Adipose tissue (tissue), 3 donors: ENCODE measurements at regions not wholly inside any gene's neighbourhood (a gene's known extent, or its start where the extent isn't known, plus 50 kb on each side); places are given as distances from the start of the nearest gene placed in this dataset.

Experiments used
- H3K27ac ChIP-seq: one replicate; pipeline ENCODE4 v1.5.1; 2013; ENCODE audit warnings: low read depth, low read length
- WGBS, 3 donors: extraction: QIAGEN DNeasy Blood & Tissue Kit; methylation state at CpG; one replicate each; pipeline ENCODE4 v1.1.7; 2013; 5-methylcytosine and 5-hydroxymethylcytosine counted together
- donor health status: healthy with polysubstance abuse.
- donor health status: Bipolar disorder and iron deficiency.
- donor health status: healthy.

DNA sequence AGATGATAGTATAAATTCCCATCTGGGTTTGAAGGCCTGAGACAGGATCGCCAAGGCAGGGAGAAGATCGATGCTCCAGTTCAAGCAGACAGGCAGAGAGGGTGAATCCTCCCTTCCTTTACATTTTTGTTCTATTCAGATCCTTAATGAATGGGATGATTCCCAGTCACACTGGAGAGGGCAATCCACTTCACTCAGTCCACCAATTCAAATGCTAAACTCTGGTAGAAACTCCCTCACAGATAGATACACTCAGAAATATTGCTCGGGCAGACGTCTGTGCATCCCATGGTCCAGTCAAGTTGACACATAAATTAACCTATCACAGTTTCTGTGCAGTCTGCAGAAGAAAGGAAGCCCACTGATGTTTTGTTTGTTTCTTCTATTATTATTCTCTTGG is 193.1 kb upstream of the ZNF462 start:
- H3K27ac ChIP-seq = no peak overlapping the region
- 92 to 96% (median 95%) methylated on average over 4 of the region's 4 CpGs for WGBS, 3 donors

DNA sequence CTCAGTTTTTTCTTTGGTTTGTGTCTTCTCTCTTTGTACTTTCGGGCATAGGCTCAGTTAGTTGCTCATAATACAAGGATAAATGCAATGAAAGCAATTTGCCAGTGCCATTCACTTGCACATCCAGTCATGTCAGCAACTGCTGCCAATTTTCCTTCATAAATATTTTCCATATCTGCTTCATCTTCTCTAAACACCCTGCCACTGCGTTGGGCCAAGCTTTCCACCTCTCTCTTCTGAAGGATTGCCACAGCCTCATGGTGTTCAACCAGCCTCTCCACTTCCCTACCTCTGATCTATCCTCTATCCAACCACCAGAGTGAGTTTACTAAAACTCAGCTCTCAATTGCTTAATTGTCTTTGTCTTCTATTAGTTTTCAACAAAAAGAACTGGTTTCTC is 192.5 kb upstream of the ZNF462 start:
- H3K27ac ChIP-seq = no peak overlapping the region
- WGBS, 3 donors = 69 to 86% (median 80%) methylated on average over 2 of the region's 2 CpGs

DNA sequence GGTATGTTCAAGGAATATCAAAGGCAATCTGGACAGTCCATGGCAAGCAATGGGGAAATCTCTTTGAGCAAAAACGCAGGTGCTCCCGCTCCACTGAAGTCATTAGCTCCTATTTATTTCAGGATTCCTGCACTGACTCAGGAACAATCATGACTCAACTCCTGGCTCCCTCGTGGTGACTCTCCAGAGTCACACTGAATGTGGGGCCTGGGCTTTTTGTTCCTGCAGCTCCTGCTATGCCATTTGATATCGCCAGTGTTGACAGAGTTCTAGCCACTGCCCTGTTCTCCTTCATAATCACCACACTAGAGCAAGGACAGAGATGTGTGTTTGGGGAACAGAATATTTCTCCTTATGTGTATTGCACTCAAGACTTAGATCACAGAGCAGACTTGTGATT is 187.2 kb upstream of the ZNF462 start:
- WGBS, 3 donors = 80 to 93% (median 85%) methylated on average over 4 of the region's 4 CpGs
- H3K27ac ChIP-seq = no peak overlapping the region

DNA sequence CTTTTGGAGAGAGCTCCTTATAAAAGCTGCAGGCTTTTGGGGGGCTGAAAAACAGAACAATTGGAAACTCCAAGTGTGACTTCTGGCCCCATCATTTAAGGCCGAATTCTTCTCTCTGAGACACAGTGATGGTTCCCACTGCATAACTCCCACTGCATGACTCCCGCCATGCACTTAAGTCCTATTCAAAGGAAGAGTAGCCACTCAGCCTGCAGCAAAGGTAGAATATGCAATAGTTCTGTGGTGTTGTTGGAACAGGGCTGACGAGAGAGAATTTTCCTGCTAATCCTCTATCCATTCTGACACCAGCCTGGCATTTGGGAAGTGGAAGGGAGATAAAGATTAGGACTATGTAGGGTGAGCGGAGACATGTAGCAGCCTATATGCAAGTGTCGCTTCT is 185.6 kb upstream of the ZNF462 start:
- WGBS, 3 donors = 95 to 98% (median 95%) methylated on average over 5 of the region's 5 CpGs
- no peak overlapping the region for H3K27ac ChIP-seq

DNA sequence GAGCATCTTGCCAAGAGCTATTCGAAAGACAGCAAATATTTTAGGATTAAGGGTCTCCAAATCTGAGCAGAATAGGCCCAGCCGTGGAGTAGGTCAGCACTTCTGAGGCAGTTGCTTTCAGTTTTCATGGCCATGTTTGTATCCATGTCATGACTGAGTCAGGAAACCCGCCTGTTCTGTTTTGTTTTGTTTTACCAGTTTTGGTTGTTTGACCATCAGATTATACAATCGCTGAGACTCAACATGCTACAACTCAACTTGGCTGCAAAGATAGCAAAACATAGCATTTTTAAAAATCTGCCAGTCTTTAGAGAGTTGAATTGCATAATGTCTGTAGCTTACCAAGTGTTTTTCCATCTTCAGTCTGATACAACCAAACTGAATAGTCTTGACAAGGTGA is 185.1 kb upstream of the ZNF462 start:
- WGBS, 3 donors = 80 to 88% (median 83%) methylated on average over 4 of the region's 4 CpGs

DNA sequence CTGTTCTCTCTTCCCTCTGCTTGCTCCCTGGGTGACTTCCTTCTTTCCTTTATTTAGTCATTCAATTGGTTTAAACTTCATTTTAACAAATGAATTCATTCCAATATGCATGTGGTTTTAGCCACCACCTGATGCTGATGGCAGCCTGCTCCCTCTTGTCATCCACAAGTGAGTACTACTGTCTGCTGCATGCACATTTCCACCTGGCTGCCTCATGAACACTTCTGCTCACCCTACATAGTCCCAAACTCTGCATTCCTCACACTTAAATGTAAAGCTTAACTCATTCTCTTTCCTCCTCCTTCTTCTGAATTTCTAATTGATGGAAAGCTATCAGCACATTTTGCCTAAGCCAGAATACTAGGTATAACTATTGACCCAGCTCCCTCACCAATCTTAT is 184.7 kb upstream of the ZNF462 start:
- no peak overlapping the region for H3K27ac ChIP-seq

More for the DNA sequence above, 185.1 kb upstream of the ZNF462 start:
- H3K27ac ChIP-seq = no peak overlapping the region

DNA sequence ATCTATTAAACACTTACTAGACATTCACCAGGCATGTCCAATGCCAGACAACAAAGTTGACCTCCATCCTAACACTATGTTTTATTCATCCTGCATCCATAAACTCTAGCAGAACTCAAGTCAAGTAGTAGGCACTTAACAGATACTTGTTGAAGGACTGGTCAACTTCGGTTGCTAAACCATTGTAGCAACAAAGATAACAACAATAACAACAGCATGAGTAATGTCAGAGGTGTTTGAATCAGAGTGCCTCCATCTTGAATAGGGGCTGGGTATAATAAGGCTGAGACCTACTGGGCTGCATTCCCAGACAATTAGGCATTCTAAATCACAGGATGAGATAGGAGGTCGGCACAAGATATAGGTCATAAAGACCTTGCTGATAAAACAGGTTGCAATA is 180.5 kb upstream of the ZNF462 start:
- 57 to 85% (median 78%) methylated on average over 2 of the region's 2 CpGs for WGBS, 3 donors
- H3K27ac ChIP-seq = no peak overlapping the region

DNA sequence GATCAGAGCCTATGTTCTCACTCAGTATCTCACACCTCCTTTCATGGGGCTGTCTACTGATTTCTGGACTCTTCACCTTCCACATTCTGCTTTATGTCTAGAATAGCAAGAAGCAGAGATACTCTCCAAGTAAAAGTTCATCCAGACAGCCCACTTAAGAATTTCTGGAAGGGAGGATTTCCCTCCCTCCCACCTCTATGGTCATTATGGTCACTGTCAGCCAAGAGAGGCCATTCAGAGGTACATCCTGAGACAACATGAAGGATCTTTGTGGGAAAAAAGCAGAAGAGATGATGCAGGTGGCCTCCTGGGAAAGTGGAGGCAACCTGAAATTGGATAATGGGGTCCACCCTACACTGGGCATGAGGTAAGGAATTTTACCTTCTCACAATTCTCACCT is 179.5 kb upstream of the ZNF462 start:
- H3K27ac ChIP-seq = no peak overlapping the region

DNA sequence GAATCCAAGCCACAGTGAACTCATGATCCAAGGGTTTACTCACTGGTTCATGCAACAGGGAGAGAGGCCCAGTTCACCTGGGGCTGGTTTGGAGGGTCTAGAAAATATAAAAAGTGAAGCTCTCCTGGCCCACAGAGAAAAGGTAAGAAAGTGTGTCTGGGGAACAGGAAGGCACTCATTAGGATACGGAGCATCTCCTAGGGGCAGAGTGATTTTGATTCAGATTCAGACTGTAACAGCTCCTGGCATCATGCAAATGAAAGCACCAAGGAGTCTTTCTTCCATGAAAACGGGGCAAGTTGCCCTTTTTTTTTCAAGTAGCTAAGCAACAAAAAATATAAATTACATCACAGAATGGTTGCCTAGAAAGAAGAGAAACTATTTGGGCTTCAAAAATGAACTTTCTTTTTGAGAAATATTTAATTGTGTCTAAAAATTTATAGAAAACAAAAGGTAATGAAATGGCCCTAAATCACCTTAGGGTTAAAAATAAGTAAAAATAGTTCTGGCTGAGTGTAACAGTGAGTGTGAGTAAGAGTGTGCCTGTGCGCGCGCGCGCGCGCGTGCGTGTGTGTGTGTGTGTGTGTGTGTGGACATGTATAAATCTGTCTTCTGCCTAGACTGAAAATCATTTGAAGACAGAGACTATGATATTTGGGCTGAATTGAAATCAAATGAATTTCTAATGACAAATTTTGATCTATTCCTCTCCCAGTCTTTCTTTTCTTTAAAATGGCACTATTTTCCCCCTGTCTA is 177.8 kb upstream of the ZNF462 start:
- 69 to 84% (median 78%) methylated on average over 11 of the region's 11 CpGs for WGBS, 3 donors
- no peak overlapping the region for H3K27ac ChIP-seq

DNA sequence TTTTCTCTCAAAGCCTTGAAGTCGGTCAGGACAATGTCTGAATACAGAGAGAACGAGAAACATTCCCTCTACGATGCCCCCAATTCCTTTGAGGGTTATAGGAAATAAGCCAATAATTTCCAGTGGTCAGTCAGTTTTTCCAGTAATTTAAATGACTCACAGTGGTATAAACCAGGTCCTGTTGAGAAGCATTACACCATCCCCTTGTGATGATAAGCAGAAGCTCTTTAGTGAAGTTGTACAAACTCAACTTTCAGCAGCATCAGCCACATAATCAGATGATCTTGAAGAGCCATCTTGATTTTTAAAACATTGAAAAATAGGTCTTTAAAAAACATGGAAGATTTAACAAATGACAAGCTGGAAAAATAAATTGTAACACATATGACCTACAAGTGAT is 173.9 kb upstream of the ZNF462 start:
- no peak overlapping the region for H3K27ac ChIP-seq

DNA sequence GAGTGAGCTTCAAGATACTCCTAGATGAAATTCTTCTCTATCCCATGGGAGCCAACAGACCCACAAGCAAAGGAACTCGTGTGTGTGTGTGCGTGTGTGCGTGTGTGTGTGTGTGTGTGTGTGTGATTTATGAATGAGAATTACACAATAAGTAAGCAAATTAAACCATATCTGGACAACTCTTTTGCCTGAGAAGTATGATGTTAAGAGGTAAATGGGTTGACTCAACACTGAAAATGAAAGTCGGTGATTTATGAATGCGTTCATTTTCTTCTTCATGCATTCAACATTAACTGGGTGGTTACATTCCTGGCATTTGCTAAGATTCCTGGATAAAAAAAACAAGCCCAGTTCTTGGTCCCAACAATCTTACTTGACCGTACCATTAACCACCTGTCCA is 171.3 kb upstream of the ZNF462 start:
- 80 to 82% (median 82%) methylated on average over 6 of the region's 6 CpGs for WGBS, 3 donors
- H3K27ac ChIP-seq = no peak overlapping the region

More for the DNA sequence above, 173.9 kb upstream of the ZNF462 start:
- WGBS, 3 donors = 59 to 80% (median 62%) methylated on average over 3 of the region's 3 CpGs

DNA sequence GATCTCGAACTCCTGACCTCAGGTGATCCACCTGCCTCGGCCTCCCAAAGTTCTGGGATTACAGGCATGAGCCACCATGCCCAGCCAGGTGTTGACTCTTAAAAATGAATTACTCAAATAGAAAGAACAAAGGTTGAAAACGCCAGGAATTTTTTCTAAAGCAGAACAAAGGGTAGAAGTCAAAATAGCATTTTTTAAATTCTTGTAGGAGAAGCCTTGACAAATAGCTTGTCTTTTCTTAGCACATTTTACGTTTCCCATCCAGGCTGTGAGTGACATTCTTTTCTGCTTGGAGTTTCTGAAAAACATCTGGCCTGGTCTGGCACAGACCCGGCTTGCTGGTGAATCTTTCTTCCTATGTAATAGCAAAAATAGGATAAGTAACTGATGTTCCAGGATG is 169.4 kb upstream of the ZNF462 start:
- no peak overlapping the region for H3K27ac ChIP-seq
- WGBS, 3 donors = 76 to 78% (median 78%) methylated on average over 5 of the region's 5 CpGs

DNA sequence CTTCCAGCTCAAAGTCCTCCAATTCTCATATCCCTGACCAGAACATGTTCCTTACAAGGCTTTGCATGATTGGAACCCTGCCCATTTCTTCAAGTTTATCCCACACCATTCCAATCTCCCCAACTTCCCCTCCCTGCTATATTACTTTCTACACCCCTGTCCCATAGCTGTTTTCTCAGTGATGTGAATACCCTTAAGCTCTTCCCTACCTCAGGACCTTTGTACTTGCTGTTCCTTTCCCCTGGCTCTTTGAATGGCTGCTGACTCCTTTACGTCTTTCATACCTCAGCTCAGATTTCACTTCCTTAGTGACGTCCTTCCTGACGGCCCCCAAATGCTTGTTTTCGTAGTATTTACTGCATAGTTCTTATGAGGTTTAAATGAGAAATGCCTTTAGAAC is 166.2 kb upstream of the ZNF462 start:
- WGBS, 3 donors = 80 to 92% (median 83%) methylated on average over 4 of the region's 4 CpGs
- H3K27ac ChIP-seq = no peak overlapping the region

DNA sequence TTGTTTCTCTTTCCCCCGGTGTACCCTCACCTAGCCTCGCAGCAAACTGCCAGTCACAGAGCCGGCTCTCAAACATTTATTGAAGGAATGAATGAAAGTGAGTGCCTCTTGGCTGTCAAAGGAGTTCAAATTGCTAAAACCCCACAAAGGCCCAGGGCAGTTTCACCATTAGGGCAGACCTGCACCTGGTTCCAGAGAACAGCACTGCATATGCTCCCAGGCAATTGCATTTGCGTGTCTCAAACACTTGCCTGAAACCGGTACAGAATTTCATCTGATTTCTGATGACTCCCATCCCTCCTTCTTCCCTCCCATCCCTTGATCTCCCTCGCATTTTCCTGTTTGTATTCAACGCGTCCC is 165.6 kb upstream of the ZNF462 start:
- H3K27ac ChIP-seq = no peak overlapping the region
- 49 to 75% (median 53%) methylated on average over 8 of the region's 8 CpGs for WGBS, 3 donors

DNA sequence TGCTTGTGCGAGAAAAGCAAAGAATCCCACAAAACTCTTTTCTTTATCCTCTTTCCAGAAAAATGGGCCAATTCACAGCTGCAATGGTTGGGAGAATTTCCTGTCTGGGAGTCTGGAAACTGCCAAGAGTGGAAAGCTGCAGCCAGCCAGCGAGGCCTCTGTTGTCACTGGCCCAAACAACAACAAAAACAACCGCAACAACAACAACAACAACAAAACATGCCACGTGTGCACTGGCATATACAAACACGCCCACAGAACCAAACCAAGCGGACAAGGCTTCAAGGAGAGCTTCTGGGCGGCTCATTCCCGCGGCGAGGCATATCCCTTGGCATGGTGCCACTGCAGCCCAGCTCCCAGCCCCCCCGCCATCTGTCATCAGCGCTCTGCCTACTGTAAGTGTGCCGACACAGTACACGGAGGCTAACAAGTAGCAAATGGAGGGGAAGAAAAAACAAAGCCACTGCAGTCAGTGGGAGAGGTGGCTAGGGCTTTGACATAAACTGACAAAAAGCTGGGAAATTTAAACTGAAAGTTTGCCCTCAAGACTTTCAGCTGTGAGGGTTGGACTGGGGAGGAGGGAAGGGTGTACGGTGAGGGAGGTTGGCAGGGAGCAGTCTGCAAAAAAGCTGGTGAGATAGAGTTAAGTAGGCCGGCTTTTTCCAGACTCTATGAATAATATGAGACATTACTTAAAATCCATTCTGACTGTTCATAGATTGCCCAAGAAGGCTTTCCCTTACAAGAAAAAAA is 165.0 kb upstream of the ZNF462 start:
- 29 to 41% (median 39%) methylated on average over 16 of the region's 16 CpGs for WGBS, 3 donors
- peak overlapping the region; percentile 2 for H3K27ac ChIP-seq

DNA sequence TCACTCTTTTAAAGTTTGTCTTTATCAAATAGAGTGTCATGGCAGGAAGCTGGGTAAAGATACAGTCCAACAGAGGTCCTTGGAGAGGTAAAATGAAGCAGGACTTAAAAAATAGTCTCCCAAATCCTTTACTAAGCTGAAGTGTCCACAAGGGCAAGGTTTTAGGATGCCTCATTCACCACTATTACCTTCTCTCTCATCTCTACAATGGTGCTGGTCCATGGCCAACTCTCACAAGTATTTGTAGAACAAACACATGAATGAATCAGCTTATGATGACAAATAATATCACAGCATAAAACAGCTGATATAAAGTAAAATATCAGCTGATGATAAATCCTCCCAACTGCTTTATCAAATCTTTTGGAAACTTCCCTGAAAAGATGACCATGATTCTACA is 162.3 kb upstream of the ZNF462 start:
- no peak overlapping the region for H3K27ac ChIP-seq

DNA sequence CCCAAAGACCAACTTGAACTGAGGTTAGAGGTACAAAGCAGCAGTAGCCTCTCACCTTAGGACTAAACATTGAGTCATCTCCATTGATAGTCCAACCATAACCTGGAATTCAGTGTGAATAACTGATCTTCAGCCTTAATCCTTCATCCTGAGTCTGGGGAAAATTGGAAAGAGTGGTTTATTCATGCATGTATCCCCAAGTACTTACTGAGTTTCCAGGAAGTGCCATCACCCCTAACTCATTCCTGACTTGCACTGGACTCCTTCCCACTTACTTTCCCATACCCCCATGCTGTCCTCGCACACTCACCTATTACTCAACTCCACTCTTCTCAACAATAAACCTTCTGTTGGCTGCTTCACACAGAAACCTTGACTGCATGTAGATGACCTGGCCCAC is 161.4 kb upstream of the ZNF462 start:
- 90 to 94% (median 93%) methylated on average over 1 of the region's 1 CpG for WGBS, 3 donors
- no peak overlapping the region for H3K27ac ChIP-seq

DNA sequence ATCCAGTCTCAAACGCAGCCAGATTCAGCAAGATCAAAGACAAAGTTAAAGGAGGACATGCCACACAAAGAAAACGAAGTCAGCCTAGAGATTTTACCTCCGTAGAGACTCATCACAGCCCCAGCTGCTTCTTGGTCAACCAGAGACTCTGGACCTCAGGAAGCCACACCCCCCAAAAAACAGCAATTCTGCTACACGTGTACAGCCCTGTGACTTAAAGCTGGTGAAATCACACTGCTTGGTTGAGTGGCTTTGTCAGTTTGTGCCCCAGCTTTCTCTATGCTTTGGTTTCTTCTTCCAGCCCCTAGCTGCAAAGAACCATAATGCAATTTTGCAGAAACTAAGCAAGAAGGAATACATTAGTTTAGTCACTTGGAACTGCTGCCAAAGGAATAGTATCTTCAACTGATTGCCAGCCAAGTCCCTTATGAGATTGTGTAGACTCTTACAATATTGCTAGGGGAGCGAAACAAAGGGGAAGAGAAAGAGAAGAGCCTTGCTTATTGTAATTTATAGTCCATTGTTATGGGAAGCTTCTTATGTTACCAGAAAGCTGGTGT is 158.8 kb upstream of the ZNF462 start:
- 75 to 82% (median 77%) methylated on average over 5 of the region's 5 CpGs for WGBS, 3 donors
- H3K27ac ChIP-seq = no peak overlapping the region

DNA sequence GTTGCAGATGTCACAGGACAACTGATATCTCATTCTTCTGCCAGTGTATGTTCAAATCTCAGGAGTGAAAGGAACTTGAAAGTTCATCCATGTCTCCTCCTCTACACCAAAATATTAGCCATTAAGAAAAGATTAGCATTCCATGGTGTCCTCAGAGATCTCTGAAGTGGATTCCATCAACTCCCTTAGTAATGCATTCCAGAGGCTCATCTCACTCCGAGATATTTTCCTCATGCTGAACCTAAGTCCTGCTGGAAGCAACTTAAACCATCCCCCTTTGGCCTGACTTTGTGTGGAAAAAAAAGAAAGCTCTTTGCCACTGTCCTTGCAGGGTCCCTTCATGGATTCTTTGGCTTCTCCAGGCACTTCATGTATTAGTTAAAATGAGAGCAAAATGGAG is 155.7 kb upstream of the ZNF462 start:
- no peak overlapping the region for H3K27ac ChIP-seq
- WGBS, 3 donors = 41 to 70% (median 60%) methylated on average over 1 of the region's 1 CpG
